Omental fat pad (tissue), 3 donors: ENCODE measurements at regions not wholly inside any gene's neighbourhood (a gene's known extent, or its start where the extent isn't known, plus 50 kb on each side); places are given as distances from the start of the nearest gene placed in this dataset.

Source experiments
- ATAC-seq: fragments of 150-250 bp; one replicate; pipeline ENCODE4 v1.9.1; 2016; ENCODE audit warnings: mild to moderate bottlenecking, moderate library complexity; ENCODE audit not compliant: low FRiP score
- DNase-seq: peaks from one replicate; pipeline ENCODE4 v3.0.0-alpha.2; 2019; ENCODE audit warnings: low spot score
- TF ChIP-seq, protein P1 (sequence below), 3 donors: fragments of 450-650 bp; IDR thresholded peaks; one replicate each; pipeline ENCODE4 v1.5.1; 2016 to 2017; ENCODE audit warnings: antibody characterized with exemption in 3 of 3, mild to moderate bottlenecking in 3 of 3, moderate library complexity in 2 of 3

GRCh38 chr14:65222440-65222858 lies 120.1 kb upstream of the MAX start:
- no peak for DNase-seq
- ATAC-seq, result no peak

GRCh38 chr14:65223636-65224035 lies 121.3 kb upstream of the MAX start:
- DNase-seq, result no peak
- TF ChIP-seq, protein P1, sequence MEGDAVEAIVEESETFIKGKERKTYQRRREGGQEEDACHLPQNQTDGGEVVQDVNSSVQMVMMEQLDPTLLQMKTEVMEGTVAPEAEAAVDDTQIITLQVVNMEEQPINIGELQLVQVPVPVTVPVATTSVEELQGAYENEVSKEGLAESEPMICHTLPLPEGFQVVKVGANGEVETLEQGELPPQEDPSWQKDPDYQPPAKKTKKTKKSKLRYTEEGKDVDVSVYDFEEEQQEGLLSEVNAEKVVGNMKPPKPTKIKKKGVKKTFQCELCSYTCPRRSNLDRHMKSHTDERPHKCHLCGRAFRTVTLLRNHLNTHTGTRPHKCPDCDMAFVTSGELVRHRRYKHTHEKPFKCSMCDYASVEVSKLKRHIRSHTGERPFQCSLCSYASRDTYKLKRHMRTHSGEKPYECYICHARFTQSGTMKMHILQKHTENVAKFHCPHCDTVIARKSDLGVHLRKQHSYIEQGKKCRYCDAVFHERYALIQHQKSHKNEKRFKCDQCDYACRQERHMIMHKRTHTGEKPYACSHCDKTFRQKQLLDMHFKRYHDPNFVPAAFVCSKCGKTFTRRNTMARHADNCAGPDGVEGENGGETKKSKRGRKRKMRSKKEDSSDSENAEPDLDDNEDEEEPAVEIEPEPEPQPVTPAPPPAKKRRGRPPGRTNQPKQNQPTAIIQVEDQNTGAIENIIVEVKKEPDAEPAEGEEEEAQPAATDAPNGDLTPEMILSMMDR (IDR thresholded peaks at IDR 0.05), result no peak
- no peak for ATAC-seq

More at GRCh38 chr14:65222440-65222858, 120.1 kb upstream of the MAX start:
- TF ChIP-seq, protein P1 (IDR thresholded peaks at IDR 0.05), result no peak

DNA sequence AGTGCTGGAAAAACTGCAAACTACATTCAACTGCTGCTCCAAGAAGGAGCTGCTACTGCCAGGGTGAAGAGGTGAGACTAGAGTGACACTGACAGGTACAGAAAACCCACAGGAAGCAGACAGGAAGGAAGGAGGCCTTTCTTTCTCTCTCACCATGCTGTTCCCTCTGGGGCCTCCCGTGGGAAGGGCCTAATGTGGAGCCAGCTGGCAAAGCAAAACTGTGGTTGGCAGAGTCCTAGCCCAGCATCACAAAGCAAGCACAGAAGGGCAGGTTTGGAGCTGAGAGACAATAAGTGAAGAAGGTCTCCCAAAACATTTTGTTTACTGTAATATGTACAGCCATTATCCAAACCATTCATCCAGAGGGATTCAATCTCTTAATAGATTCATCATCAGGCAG lies 122.5 kb upstream of the MAX start:
- no peak for ATAC-seq
- TF ChIP-seq, protein P1 (IDR thresholded peaks at IDR 0.05), result no peak
- DNase-seq, result no peak

DNA sequence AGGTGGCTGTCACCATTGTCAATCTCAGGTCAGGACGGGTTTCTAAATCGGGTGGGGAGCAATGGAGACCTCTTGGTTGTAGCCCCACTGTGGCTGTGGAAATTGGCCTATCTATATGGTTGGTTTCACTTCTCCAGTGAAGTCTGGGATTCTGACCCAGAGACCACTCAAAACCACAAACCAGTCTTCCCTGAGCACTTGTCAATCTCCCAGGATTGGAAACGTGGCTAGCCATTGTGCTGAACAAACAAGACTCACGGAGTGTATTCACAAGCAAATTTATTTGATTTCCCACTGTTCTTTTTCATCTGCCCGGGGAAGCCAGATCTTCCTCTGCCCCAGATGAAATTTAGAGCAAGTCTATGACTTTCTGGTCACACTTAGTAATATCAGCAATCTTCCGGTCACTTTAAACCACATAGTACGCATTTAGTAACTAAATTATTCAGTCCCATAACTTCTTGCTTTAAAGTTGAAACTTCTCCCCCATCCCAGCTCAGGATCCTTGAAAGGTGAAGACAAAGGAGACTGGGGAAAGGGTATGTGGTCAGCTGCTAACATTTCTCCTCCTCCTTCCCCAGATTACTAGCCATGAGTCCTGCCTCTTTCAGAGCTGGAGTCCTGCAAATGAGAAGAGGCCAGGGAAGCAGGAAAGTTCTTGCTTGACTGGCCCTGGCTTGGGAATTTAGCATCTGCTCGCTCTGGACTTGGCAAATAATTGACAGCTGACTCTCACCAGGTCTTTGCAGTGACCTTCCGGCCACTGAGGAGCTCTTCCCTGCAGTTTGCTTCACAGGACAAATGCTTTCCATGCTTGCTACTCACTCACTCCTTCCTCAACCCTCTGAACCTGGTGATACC lies 123.2 kb upstream of the MAX start:
- DNase-seq (no peak), ATAC-seq (no peak)
- TF ChIP-seq, protein P1 (IDR thresholded peaks at IDR 0.05), result no peak

DNA sequence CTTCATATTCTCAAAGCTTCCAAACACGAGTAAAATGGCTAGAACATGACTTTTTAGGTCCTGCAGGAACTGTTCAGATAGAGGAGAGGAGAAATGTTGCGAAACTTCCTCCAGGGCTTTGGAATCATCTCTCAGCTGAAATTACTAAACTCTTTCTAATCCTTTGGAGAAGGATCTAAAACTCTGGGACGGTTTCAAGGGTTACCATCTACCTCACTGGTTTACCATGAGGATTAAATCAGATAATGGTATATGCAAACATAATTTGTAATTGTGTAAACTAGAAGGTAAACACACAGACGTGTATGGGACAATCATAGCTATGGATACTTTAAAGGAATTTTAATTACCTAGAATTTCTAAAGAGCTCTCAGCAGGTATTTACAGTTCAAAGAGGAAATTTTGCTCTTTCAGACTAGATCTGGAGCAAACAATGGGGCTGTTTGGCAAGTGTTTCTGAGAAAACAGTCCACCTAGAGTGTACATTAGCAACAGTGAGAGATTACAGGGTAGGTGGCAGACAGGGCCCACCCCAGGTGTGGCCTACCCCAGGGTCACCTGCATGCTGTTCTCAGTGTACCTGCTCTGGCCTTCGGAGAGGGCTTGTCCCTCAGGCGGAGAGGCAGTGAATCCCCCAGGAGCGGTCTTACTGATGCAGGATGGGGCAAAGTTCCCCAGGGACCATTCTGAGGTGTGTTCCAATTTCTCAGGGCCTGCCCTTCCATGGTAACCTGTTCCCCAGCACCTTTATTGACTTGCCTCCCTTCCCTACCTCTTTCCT lies 124.7 kb upstream of the MAX start:
- DNase-seq (no peak), ATAC-seq (no peak)
- TF ChIP-seq, protein P1 (IDR thresholded peaks at IDR 0.05), result no peak

DNA sequence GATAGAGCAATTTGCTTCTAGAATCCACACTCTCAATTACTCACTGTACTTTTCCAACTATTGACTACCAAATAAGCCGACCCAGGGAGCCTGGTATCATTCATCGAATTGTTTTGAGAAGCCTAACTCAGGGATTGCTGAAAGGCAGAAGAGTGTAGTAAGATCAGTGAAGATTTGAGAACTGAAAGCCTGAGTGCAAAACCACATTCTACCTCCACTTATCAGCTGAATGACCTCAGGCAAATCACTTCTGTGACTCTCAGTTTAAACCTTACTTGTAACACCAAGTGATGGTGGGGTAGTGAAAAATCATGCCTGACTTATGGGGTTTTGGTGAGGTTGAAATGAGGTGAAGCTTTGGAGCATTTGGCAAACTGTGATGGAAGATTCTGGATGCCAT lies 126.1 kb upstream of the MAX start:
- ATAC-seq (no peak), DNase-seq (no peak)
- TF ChIP-seq, protein P1 (IDR thresholded peaks at IDR 0.05), result no peak
